ENCODE measurements at regions not wholly inside any gene's neighbourhood (a gene's known extent, or its start where the extent isn't known, plus 50 kb on each side); places are given as distances from the start of the nearest gene placed in this dataset.

DNA sequence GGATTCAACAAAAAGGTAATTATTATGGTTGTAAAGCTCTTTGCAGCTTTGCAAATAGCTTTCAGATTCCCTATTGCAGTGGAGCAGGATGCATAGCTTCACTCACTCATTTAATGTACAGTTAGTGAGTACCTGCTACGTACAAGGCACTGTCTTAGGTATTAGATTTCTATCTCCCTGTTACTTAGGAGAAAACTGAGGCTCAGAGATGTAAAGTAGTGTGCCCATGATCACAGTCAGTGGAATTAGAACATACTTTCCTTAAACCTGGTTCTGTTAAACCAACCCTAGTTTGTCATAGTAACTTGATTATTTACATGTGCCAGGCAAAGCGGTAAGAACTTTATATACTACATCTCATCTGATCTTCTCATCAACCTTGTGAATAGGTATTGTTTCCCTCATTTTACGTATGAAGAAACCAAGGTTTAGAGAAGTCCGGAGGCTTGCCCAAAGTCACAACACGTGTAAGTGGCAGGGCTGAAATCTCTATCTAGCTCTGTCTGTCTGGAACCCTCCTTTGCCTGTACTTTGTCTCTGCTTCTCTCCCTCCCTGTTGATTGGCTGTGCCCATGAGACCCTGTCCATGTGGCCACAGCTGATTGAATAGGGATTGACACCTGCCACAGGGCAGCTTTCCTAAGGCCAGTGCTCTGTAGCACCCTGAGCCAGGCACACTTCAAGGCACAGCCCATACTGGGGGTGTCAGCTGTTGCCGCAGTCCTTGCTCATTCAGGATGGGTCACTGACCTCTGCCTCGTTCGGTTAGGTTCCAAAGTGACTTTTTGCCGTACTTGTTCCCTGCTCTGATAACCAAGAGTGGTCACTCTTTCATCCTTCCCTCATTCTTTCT lies 63.8 kb upstream of the PRSS23 start:
- WGBS (ENCODE audit: extremely low coverage, insufficient read length, low lambda C conversion rate) = no CpG with 5 or more reads among the region's 9 CpGs
- no peak overlapping the region for H3K4me2 ChIP-seq (ENCODE audit: insufficient read depth, insufficient read length, low read length)

More for the DNA sequence above, 63.8 kb upstream of the PRSS23 start:
- Histone ChIP-seq H3K18ac (ENCODE audit: insufficient read length, low read depth, low read length) (no peak overlapping the region), H3K4me1 (ENCODE audit: insufficient read depth, low read length) (no peaks in the 10 kb centered on the region; the same call in 1 of the 2 replicates), H3K23me2 (ENCODE audit: insufficient read length, low read depth, low read length, poor library complexity, severe bottlenecking) (no peaks in the 10 kb centered on the region), H3K23ac (ENCODE audit: insufficient read length, low read depth, low read length) (no peak overlapping the region), H3K14ac (ENCODE audit: insufficient read depth, low read length) (no peak overlapping the region), H3K4ac (ENCODE audit: low read depth, low read length) (no peak overlapping the region), H3K79me1 (ENCODE audit: insufficient read depth, low read depth, low read length, poor library complexity, severe bottlenecking) (no peaks in the 10 kb centered on the region), H3T11ph (ENCODE audit: low read length) (no peak overlapping the region), H3K27me3 (ENCODE audit: insufficient read depth, low read length) (no peaks in the 10 kb centered on the region), H4K20me1 (ENCODE audit: control insufficient read depth, insufficient read depth, insufficient read length) (no peaks in the 10 kb centered on the region), H2BK20ac (ENCODE audit: low read depth, low read length, poor library complexity, severe bottlenecking) (no peak overlapping the region), H2BK12ac (ENCODE audit: insufficient read length, low read depth, low read length) (no peak overlapping the region), H3K9me3 (ENCODE audit: control insufficient read depth, low read depth, low read length) (no peaks in the 10 kb centered on the region), H3K27ac (ENCODE audit: insufficient read length, low read depth, low read length) (no peak overlapping the region), H2AFZ (ENCODE audit: low read length) (no peak overlapping the region), H2BK15ac (ENCODE audit: low read depth, low read length) (no peak overlapping the region), H3K9ac (ENCODE audit: extremely low read depth, insufficient read length, low read length) (no peak overlapping the region), H2BK5ac (ENCODE audit: insufficient read length, low read length) (no peak overlapping the region), H2AK5ac (ENCODE audit: insufficient read length, low read length) (no peak overlapping the region), H4K91ac (ENCODE audit: insufficient read length, low read depth, low read length) (no peak overlapping the region), H3K79me2 (ENCODE audit: insufficient read depth, low read length) (no peaks in the 10 kb centered on the region), H3K56ac (ENCODE audit: insufficient read length, low read depth, low read length) (no peak overlapping the region), H4K5ac (ENCODE audit: insufficient read length, low read depth, low read length) (no peak overlapping the region), H2BK120ac (ENCODE audit: low read depth, low read length, poor library complexity, severe bottlenecking) (no peak overlapping the region), H4K8ac (replicated peaks; ENCODE audit: insufficient read length, low read depth, low read length) (no peak overlapping the region)
- TF ChIP-seq, protein P1, sequence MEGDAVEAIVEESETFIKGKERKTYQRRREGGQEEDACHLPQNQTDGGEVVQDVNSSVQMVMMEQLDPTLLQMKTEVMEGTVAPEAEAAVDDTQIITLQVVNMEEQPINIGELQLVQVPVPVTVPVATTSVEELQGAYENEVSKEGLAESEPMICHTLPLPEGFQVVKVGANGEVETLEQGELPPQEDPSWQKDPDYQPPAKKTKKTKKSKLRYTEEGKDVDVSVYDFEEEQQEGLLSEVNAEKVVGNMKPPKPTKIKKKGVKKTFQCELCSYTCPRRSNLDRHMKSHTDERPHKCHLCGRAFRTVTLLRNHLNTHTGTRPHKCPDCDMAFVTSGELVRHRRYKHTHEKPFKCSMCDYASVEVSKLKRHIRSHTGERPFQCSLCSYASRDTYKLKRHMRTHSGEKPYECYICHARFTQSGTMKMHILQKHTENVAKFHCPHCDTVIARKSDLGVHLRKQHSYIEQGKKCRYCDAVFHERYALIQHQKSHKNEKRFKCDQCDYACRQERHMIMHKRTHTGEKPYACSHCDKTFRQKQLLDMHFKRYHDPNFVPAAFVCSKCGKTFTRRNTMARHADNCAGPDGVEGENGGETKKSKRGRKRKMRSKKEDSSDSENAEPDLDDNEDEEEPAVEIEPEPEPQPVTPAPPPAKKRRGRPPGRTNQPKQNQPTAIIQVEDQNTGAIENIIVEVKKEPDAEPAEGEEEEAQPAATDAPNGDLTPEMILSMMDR (conservative IDR thresholded peaks at IDR 0.05) = no peak
- H3K4me1 Mint-ChIP-seq = peaks cover 21 to 29% of the 10 kb centered on the region in 2 experiments
- no peak for DNase-seq
- H3K27ac Mint-ChIP-seq = peak overlapping the region in 1 of 3 experiments; percentile 82; a peak in 2 of 7 replicates
- H3K4me3 Mint-ChIP-seq = no peak overlapping the region
- no peaks in the 10 kb centered on the region for H3K27me3 Mint-ChIP-seq (ENCODE audit: low read depth)
- 0 out of 7 replicates have a peak, but pooled peaks cover 0 to 3% (median 2%) of the 10 kb centered on the region in 3 experiments for H3K36me3 Mint-ChIP-seq (ENCODE audit: insufficient read depth in 1 of 3, low read depth in 3 of 3)
- peaks cover 0 to 3% of the 10 kb centered on the region in 2 experiments; a peak in 3 of 5 replicates for H3K9me3 Mint-ChIP-seq
